Activated T-cell treated with anti-CD3 and anti-CD28 coated beads, Interleukin-2, amount 50 U/mL, for 72 hours (primary cell): ENCODE measurements at regions not wholly inside any gene's neighbourhood (a gene's known extent, or its start where the extent isn't known, plus 50 kb on each side); places are given as distances from the start of the nearest gene placed in this dataset.

Experiments used
- ATAC-seq, 2 donors: fragments of 150-1000 bp; cut with Tn5 transposase; replicated peaks in 1 of 2; 2 replicates each; pipeline ENCODE4 v1.10.0; 2021; ENCODE audit warnings: moderate library complexity in 2 of 2, mild to moderate bottlenecking in 1 of 2
- DNase-seq, 2 donors: peaks; one replicate each; pipeline ENCODE4 v3.0.0; 2021 to 2022; ENCODE audit warnings: mixed read lengths in 1 of 2
- H3K27ac Mint-ChIP-seq: one replicate; pipeline ENCODE4 v1.8.0; 2022; ENCODE audit warnings: mild to moderate bottlenecking, moderate library complexity, mixed read lengths
- H3K27me3 Mint-ChIP-seq: one replicate; pipeline ENCODE4 v1.8.0; 2022; ENCODE audit warnings: low read depth, mixed read lengths
- H3K36me3 Mint-ChIP-seq, 2 donors: one replicate each; pipeline ENCODE4 v1.8.0; 2022; ENCODE audit warnings: mixed read lengths in 2 of 2, mild to moderate bottlenecking in 1 of 2; ENCODE audit not compliant: insufficient read depth in 2 of 2
- H3K4me1 Mint-ChIP-seq: one replicate; pipeline ENCODE4 v1.8.0; 2022; ENCODE audit warnings: low read depth, mixed read lengths
- H3K4me3 Mint-ChIP-seq, 2 donors: one replicate each; pipeline ENCODE4 v1.8.0; 2022; ENCODE audit warnings: mild to moderate bottlenecking in 2 of 2, mixed read lengths in 2 of 2, moderate library complexity in 2 of 2
- H3K9me3 Mint-ChIP-seq, 2 donors: one replicate each; pipeline ENCODE4 v1.8.0; 2022; ENCODE audit warnings: mixed read lengths in 2 of 2

DNA sequence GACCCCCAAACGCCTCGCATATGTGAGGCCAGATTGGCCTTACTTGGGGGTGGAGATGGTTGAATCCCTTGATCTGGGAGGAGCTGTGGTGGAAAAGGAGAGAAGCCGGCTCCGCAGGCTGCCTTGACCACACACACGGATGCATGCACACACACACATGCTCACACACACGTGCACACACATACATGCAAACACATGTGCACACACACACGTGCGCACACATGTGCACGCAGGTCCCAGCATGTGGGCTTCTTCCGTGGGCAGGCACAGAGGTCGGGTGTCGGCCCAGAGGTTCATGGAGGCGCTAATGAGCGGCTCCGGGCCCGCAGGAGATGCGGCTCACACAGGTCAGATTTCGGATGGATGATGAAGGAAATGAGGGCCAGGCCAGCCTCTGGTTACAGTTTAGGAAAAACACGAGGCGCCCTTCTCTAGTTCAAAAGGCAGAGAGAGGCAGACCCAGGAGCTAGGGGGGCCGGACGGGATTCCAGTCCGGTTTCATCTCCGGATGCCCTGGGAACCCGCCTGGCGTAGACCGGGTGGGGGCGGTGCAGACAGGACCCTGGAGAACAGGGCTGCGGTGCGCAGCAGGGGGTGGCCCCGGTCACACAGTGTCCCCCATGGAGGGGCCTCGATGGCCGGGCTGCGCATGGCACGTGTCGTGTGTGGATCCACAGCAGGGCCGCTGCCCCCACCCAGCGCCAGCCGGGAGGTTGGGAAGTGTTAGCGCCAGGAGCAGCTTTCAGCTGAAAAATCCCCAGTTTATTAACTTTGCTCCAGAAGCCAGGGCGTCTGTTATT, 91.1 kb upstream of the ACTRT2 start:
- Mint-ChIP-seq H3K9me3 (no peaks in the 10 kb centered on the region), H3K4me3 (no peak overlapping the region), H3K27me3 (no peaks in the 10 kb centered on the region), H3K27ac (no peak overlapping the region), H3K4me1 (no peaks in the 10 kb centered on the region), H3K36me3 (no peaks in the 10 kb centered on the region)
- ATAC-seq (no peak), DNase-seq (no peak)

DNA sequence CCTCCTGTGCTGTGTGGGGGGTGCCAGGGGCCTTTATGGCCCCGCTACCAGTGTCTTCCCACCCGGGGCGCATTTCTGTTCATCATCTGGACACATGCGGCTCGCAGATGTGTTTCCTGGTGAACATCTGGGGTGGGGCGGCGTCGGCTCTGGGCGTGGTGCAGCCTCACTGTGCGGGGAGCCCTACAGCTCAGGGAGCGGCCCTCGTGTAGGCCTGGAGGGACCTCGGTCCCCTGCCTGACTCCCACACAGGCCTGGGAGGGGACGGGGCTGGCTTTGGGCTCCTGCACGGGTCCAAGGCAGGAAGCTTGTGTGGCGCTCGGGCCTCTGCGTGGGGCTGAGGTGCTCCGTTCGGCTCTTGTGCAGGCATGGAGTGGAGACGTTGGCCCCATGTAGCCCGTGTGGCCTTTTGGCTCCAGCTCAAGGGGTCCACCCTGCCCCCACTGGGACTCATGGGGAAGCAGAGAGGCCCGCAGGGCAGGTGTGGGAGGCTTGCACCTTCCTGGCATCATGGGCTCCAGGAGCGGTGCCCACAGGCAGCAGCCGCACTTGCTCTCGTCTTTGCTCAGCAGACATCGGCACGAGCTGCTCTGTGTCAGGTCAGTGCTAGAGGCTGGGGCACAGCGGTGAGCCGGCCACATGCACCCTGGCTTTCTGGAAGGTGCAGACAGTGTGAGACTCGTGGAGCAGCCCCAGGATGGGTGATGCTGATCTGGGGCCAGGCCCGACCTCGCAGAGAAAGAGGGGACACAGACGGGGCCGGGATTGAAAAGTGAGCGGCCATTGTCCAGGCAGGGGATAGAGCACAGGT, 90.1 kb upstream of the ACTRT2 start:
- no peaks in the 10 kb centered on the region for H3K4me1 Mint-ChIP-seq
- no peaks in the 10 kb centered on the region for H3K27me3 Mint-ChIP-seq
- DNase-seq: no peak
- H3K9me3 Mint-ChIP-seq: no peaks in the 10 kb centered on the region
- ATAC-seq: no peak
- no peak overlapping the region for H3K27ac Mint-ChIP-seq
- H3K36me3 Mint-ChIP-seq: no peaks in the 10 kb centered on the region
- no peak overlapping the region for H3K4me3 Mint-ChIP-seq

DNA sequence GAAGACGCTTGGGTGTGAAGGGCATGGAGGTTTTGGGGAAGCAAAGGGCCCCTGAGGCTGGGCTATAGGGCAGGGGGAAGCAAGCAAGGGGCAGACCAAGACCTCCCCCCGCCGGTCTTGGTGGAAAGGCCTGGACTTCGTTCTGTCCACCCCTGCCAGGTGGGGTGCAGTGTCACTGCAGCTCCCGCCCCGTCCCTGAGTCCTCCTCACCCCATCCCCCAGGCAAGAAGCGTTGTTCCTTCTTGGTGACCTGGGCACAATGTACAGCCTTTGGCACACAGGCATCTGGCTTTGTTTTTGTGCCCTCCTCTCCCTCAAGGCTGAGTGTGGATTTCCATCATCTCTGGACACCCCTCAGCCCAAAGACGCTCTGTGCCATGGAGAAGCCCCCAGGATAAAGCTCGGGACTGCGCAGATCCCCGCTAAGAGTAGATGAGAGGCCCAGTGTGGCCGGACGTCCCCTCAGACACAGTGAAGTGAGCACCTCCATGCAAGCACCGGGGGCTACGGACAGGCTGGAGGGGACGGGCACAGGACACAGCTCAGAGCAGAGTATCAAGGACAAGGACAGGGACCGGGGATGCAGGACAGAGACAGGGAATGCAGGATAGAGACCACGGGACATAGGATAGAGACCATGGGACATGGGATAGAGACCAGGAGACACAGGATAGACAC, 89.4 kb upstream of the ACTRT2 start:
- H3K27ac Mint-ChIP-seq: no peak overlapping the region

DNA sequence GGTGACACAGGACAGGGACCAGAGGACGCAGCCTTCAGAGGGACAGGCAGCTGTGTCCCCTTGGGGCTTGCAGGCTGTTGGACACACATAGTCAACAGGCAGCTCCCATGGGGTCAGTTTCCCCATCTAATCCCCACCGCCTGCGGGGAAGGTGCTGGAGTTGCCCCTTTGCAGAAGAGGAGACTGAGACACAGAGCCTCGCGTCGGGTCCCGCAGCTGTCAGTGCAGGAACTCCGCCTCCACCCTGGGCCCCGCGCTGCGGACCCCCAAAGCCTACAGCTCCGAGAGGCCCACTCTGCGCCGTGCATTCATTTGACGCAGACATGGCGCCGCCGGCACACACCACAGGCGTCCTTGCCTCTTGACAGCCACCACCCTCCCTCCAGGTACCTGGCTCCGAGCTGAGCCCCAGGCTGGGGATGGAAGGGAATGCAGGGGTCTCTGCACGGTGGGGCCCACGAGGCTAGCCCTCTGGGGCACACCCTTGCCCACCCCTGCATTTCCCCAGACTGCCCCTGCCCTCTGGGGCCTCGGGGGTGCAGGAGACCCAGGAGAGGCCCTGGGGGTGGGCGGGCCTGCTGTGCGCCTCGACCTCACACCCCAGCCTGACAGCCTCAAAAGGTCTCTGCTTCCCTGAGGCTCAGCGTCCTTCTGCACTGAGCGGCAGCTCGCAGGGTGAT, 88.5 kb upstream of the ACTRT2 start:
- Mint-ChIP-seq H3K4me3 (no peak overlapping the region), H3K4me1 (no peaks in the 10 kb centered on the region), H3K27ac (no peak overlapping the region), H3K27me3 (no peaks in the 10 kb centered on the region), H3K36me3 (no peaks in the 10 kb centered on the region), H3K9me3 (peaks cover 0 to under 1% of the 10 kb centered on the region in 2 donors)
- no peak for DNase-seq
- ATAC-seq: no peak

More for the DNA sequence above, 89.4 kb upstream of the ACTRT2 start:
- no peaks in the 10 kb centered on the region for H3K36me3 Mint-ChIP-seq
- ATAC-seq: no peak
- no peak for DNase-seq
- no peaks in the 10 kb centered on the region for H3K9me3 Mint-ChIP-seq
- no peaks in the 10 kb centered on the region for H3K4me1 Mint-ChIP-seq
- no peaks in the 10 kb centered on the region for H3K27me3 Mint-ChIP-seq
- H3K4me3 Mint-ChIP-seq: no peak overlapping the region

DNA sequence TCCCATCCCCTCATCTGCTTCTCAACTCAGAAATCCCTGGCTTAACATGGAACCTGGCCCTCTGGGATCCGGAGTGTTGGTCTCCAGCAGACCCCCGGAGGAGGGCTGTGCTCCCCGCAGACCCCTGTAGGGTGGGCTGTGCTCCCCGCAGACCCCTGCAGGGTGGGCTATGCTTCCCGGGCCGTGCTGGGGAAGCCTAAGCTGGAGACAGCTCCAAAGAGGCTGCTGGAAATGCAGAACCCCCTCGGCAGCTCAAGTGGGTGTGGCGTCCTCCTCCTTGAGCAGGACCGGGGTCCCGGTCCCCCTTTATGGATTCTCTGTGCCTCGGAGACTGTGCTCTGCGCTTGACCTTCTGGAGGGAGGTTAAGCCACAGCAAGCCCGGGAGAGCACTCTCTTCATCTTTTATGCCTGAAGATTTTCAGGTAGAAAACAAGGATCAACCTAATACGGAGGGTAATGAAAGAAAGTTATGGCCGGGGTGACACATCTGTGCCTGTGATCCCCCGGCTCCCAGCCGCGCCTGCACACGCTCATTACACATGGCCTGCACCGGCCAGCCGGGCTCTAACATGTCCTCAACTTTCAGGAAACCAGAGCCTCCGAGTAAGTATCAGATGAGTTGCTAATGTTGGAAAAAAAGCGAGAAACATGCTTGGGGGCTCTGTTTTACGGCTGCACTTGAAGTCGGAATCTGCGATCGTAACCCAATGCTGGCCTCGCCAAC, 87.7 kb upstream of the ACTRT2 start:
- H3K27ac Mint-ChIP-seq: no peak overlapping the region
- H3K9me3 Mint-ChIP-seq: peaks cover 4 to 6% of the 10 kb centered on the region in 2 donors
- no peak overlapping the region for H3K4me3 Mint-ChIP-seq
- H3K36me3 Mint-ChIP-seq: no peaks in the 10 kb centered on the region
- no peaks in the 10 kb centered on the region for H3K27me3 Mint-ChIP-seq
- ATAC-seq: no peak
- no peaks in the 10 kb centered on the region for H3K4me1 Mint-ChIP-seq
- no peak for DNase-seq

DNA sequence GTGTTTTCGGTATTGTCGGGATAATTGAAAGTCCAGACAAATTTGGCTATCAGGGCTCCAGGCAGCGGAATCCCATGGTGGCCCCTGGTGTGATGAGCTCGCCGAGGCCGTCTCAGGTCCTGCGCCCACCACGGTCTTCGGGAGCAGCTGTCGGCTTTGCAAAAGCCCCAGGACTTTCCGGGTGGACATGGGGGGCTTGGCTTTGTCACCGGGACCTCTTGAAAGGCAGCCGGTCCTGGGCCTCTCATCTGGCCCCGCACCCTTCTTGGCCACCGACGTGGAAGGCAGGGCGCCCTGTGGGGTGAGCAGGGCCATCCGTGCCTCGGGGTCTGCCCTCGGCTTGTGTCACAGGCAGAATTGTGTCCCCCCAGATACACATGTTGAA, 87.1 kb upstream of the ACTRT2 start:
- no peaks in the 10 kb centered on the region for H3K4me1 Mint-ChIP-seq
- no peak overlapping the region for H3K27ac Mint-ChIP-seq
- DNase-seq (no peak), ATAC-seq (no peak)
- peaks cover 4 to 6% of the 10 kb centered on the region in 2 donors for H3K9me3 Mint-ChIP-seq
- no peaks in the 10 kb centered on the region for H3K27me3 Mint-ChIP-seq
- no peaks in the 10 kb centered on the region for H3K36me3 Mint-ChIP-seq
- H3K4me3 Mint-ChIP-seq: no peak overlapping the region

DNA sequence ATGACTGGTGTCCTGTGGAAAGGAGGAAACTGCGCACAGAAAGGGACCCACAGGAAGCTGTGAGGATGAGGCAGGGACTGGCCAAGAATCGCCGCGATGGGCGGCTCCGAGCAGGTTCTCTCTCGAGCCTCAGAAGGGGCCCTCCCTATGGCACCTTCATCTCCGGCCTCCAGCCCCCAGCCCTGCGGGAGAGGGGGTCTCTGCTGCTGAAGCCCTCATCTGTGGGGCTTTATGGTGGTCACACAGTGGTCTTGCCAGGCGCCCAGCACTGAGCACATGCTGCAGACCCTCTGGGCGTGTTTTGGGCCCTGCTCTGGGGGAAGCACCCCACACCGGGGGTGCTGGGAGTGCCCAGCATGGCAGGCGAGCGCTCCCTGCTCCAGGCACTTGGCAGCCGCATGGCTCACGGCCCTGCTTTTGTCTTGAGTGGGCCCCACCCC, 86.6 kb upstream of the ACTRT2 start:
- ATAC-seq: no peak
- H3K4me1 Mint-ChIP-seq: no peaks in the 10 kb centered on the region

DNA sequence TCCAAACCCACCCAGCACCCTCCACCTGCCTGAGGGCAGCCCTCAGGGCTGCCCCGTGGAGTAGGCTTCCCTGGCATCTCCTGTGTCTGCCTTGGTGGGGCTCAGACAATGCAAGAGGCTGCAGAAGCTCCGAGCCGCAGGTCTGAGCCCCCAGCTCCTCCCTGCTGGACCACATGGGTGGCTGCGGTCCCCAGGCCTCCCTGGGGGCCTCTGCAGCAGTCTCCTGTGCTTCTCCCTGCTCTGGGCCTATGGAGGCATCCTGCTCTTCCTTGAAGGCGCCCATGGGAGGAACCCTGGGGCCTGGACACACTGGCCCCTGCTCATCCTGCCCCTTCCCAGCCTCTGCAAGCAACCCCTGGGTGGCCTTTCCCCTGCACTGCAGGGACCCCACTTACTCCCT, 86.1 kb upstream of the ACTRT2 start:
- DNase-seq (no peak), ATAC-seq (no peak)
- Mint-ChIP-seq H3K27ac (no peak overlapping the region), H3K4me1 (no peaks in the 10 kb centered on the region), H3K36me3 (no peaks in the 10 kb centered on the region), H3K27me3 (no peaks in the 10 kb centered on the region), H3K4me3 (no peak overlapping the region), H3K9me3 (peaks cover 4 to 6% of the 10 kb centered on the region in 2 donors)

More for the DNA sequence above, 86.6 kb upstream of the ACTRT2 start:
- peaks cover 4 to 6% of the 10 kb centered on the region in 2 donors for H3K9me3 Mint-ChIP-seq
- no peak for DNase-seq
- H3K27ac Mint-ChIP-seq: no peak overlapping the region
- H3K4me3 Mint-ChIP-seq: no peak overlapping the region
- no peaks in the 10 kb centered on the region for H3K36me3 Mint-ChIP-seq
- H3K27me3 Mint-ChIP-seq: no peaks in the 10 kb centered on the region

DNA sequence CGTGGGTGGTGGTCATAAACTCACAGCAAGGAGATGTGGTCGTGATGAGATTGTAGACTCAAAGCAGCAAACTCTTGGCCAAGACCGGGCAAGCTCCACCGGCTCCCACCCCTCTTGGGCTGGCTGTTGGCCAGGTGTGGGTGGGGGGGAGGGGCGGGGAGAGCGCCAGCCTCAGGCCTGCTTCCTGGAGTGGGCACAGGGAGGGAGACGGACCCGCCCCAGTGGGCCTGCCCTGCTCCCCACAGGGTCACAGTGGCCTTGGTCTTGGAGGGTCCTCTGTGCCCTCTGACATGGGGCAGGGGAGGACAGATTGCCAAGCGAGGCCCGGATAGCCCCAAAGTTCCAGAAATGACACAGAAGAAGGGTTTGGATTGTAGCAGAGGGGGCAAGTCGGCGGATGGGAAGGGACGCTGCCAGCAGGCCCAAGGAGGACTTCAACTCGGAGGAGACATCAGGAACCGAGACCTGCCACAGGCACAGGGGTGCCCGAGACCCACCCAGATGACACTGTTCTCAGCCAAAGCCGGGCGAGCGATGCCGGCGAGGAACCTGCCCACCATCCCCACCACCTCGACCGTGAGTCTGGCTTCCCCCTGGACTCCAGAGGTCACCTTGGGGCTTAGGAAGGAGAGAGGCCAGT, 85.4 kb upstream of the ACTRT2 start:
- Mint-ChIP-seq H3K27ac (no peak overlapping the region), H3K9me3 (peaks cover 4 to 6% of the 10 kb centered on the region in 2 donors), H3K27me3 (no peaks in the 10 kb centered on the region), H3K36me3 (no peaks in the 10 kb centered on the region), H3K4me1 (no peaks in the 10 kb centered on the region), H3K4me3 (no peak overlapping the region)
- ATAC-seq: no peak
- DNase-seq: no peak

DNA sequence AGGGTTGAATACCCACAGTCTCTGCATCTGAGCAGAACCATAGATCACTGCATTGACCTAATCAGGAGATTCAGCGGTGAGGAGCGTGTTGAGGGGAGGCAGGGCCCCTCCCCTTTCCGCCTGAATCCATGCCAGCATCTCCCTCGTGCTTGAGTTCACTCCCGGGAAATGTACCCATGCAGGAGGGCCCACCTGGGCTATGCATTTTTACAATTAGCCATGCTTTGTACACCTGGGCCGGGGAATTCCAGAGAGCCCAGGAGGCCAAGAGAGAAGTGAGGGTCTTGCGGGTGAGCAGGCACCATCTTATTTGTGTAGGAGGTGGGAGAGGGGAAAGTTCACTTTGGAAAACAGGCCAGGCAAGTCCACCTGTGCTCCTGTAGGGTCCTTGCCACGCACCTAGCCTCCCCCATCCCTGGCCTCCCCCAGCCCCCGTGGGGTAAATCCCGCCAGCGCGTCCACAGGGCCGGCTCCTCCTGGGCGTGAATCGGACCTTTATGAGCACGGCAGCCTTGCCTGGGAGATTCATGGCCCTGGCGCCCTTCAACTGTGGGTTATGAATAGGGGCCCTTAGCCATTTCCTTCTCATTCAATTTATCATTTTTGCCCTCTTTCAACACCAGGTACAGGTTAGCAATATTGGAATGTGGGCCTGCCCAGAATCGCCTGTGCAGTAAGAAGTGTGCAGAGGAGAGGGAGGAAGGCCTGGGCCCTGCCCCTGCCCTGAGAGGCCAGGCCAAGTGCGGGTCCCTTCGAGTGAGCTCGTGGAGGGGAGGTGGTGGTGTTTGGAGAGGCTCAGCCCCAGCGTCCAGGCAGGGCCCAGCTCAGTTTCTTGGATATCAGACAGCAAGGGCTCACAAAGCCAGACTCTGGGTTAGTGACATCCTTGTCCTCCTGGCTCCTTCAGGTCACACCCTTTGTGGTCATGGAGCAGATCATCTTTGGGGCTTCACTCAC, 84.4 kb upstream of the ACTRT2 start:
- Mint-ChIP-seq H3K27ac (no peak overlapping the region), H3K4me3 (no peak overlapping the region), H3K9me3 (peaks cover 6 to 9% of the 10 kb centered on the region in 2 donors), H3K27me3 (no peaks in the 10 kb centered on the region), H3K36me3 (peaks cover 3 to 4% of the 10 kb centered on the region in 2 donors), H3K4me1 (no peaks in the 10 kb centered on the region)
- ATAC-seq (no peak), DNase-seq (no peak)

DNA sequence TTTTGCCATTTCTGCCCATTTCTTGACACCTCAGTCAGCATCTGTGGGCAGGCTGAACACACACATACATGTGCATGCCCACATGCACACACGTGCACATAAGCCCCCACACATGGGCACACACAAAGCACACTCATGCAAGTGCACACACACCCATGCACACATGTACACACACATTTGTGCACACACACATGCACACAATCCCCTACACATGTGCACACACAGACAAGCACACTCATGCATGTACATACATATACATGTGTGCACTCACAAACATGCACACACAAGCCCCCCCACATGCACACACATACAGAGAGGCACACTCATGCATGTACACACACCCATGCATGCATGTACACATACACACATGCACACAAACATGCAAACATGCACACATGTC, 83.5 kb upstream of the ACTRT2 start:
- Mint-ChIP-seq H3K36me3 (peaks cover 3 to 4% of the 10 kb centered on the region in 2 donors), H3K4me3 (no peak overlapping the region), H3K27ac (no peak overlapping the region), H3K4me1 (no peaks in the 10 kb centered on the region), H3K27me3 (no peaks in the 10 kb centered on the region), H3K9me3 (peaks cover 6 to 9% of the 10 kb centered on the region in 2 donors)
- no peak for DNase-seq
- ATAC-seq: no peak
